GM12878 (cell line): ENCODE measurements at regions not wholly inside any gene's neighbourhood (a gene's known extent, or its start where the extent isn't known, plus 50 kb on each side); places are given as distances from the start of the nearest gene placed in this dataset.

ENCODE experiments used
- ATAC-seq: fragments of 200-7000 bp; cut with Tn5 transposase; 3 replicates; pipeline ENCODE4 v1.9.1; 2020; ENCODE audit warnings: mild to moderate bottlenecking, moderate library complexity
- BruUV-seq: library from RNA; stranded (reverse); fragments of 400-500 nt; replicated peaks from 2 replicates; lab custom pipeline; 2021; lab: Mats Ljungman, UMichigan
- CTCF ChIA-PET: fragments of 300-600 bp; sonication (Branson Sonifier 250); formaldehyde crosslinking; extraction: SDS; loops from one replicate; lab custom pipeline; 2021; ENCODE audit warnings: inconsistent platforms; lab: Yijun Ruan, JAX
- POLR2A ChIA-PET: fragments of 350-600 bp; formaldehyde crosslinking; extraction: SDS; loops from one replicate; lab custom pipeline; 2021; ENCODE audit warnings: inconsistent platforms; lab: Charles Lee
- RAD21 ChIA-PET: fragments of 300-600 bp; sonication (Branson Sonifier 250); formaldehyde crosslinking; loops from one replicate; lab custom pipeline; 2023; ENCODE audit warnings: antibody characterized with exemption; ENCODE audit not compliant: unreplicated experiment; lab: Charles Lee
- SMC1A ChIA-PET: fragments of 300-600 bp; sonication (Branson Sonifier 250); formaldehyde crosslinking; loops from one replicate; lab custom pipeline; 2023; ENCODE audit not compliant: unreplicated experiment, uncharacterized antibody; lab: Charles Lee
- DNase-seq: peaks from one replicate; pipeline ENCODE4 v3.0.0-alpha.2; 2011; ENCODE audit warnings: low read depth, low spot score
- FAIRE-seq: peaks from 3 replicates; lab custom pipeline; 2011; peaks lifted over from hg19 to GRCh38; lab: Jason Lieb, UNC
- H2AFZ ChIP-seq: 2 replicates; pipeline ENCODE4 v1.6.0; 2011; ENCODE audit warnings: low read depth, low read length, control low read depth; ENCODE audit not compliant: control insufficient read depth
- H3K27ac ChIP-seq: 2 replicates; pipeline ENCODE4 v1.5.1; 2011; ENCODE audit warnings: control low read depth; ENCODE audit not compliant: control insufficient read depth, insufficient read depth
- H3K27me3 ChIP-seq, 2 experiments: replicated peaks in 1 of 2; 2 replicates each; pipeline versions ENCODE4 v1.6.0 to v1.6.1; 2011; ENCODE audit warnings: low read length in 1 of 2; ENCODE audit not compliant: control insufficient read depth in 2 of 2, insufficient read depth in 2 of 2
- H3K36me3 ChIP-seq, 2 experiments: 2 replicates each; pipeline ENCODE4 v1.5.1; 2011; ENCODE audit warnings: low read length in 1 of 2; ENCODE audit not compliant: control insufficient read depth in 2 of 2, insufficient read depth in 2 of 2
- H3K4me1 ChIP-seq: 2 replicates; pipeline ENCODE4 v1.6.1; 2011; ENCODE audit warnings: mild to moderate bottlenecking, low read length, moderate library complexity, mixed read lengths; ENCODE audit not compliant: control insufficient read depth, insufficient read depth
- H3K4me2 ChIP-seq: 2 replicates; pipeline ENCODE4 v1.6.0; 2011; ENCODE audit warnings: control low read depth; ENCODE audit not compliant: control insufficient read depth, insufficient read depth
- H3K4me3 ChIP-seq: fragments of 200-600 bp; sonication (generic); 2 replicates; pipeline ENCODE4 v1.5.1; 2016
- H3K79me2 ChIP-seq: 2 replicates; pipeline ENCODE4 v1.6.0; 2011; ENCODE audit warnings: low read length; ENCODE audit not compliant: control insufficient read depth, insufficient read depth
- H3K9ac ChIP-seq: 2 replicates; pipeline ENCODE4 v1.8.0; 2011; ENCODE audit warnings: low read length, control low read depth, mixed read lengths; ENCODE audit not compliant: control insufficient read depth, insufficient read depth
- H3K9me3 ChIP-seq: replicated peaks from 3 replicates; pipeline ENCODE4 v1.5.1; 2011; ENCODE audit warnings: mild to moderate bottlenecking, low read length; ENCODE audit not compliant: control insufficient read depth, insufficient read depth
- H4K20me1 ChIP-seq: 2 replicates; pipeline ENCODE4 v1.6.0; 2011; ENCODE audit not compliant: control insufficient read depth, insufficient read depth
- CHD1 ChIP-seq: IDR thresholded peaks from 2 replicates; pipeline ENCODE4 v1.6.1; 2012; ENCODE audit warnings: low read depth, low read length, improper control_type of control experiment
- CREB1 ChIP-seq: IDR thresholded peaks from 2 replicates; pipeline ENCODE4 v1.6.1; 2012; ENCODE audit warnings: low read depth, mild to moderate bottlenecking, inconsistent platforms
- ELK1 ChIP-seq: IDR thresholded peaks from 2 replicates; pipeline ENCODE4 v1.6.1; 2012; ENCODE audit warnings: low read depth, low read length, improper control_type of control experiment
- ETV6 ChIP-seq, 2 experiments: fragments of 450-650 bp in 1 of 2; IDR thresholded peaks in 1 of 2; conservative IDR thresholded peaks in 1 of 2; 2 replicates each; pipeline ENCODE4 v1.6.1; 2014; ENCODE audit warnings: antibody characterized with exemption in 1 of 2, borderline replicate concordance in 1 of 2, low read depth in 1 of 2, mild to moderate bottlenecking in 1 of 2, moderate library complexity in 1 of 2
- HDAC6 ChIP-seq: fragments of 200-600 bp; sonication (generic); IDR thresholded peaks from one replicate; pipeline ENCODE4 v1.8.0; 2017; ENCODE audit warnings: antibody characterized with exemption; ENCODE audit not compliant: unreplicated experiment
- MYC ChIP-seq: IDR thresholded peaks from 2 replicates; pipeline ENCODE4 v1.6.1; 2011; ENCODE audit warnings: mild to moderate bottlenecking, low read length, moderate library complexity, inconsistent platforms; ENCODE audit not compliant: insufficient read depth, insufficient replicate concordance, insufficient read length, severe bottlenecking
- POLR2A ChIP-seq: IDR thresholded peaks from 2 replicates; pipeline ENCODE4 v1.6.1; 2011; ENCODE audit warnings: low read depth, mild to moderate bottlenecking, low read length
- POLR2AphosphoS5 ChIP-seq: IDR thresholded peaks from 2 replicates; pipeline ENCODE4 v1.6.1; 2011; ENCODE audit warnings: mild to moderate bottlenecking, low read length, inconsistent platforms
- RB1 ChIP-seq: fragments of 450-650 bp; formaldehyde crosslinking; IDR thresholded peaks from 2 replicates; pipeline ENCODE4 v1.6.1; 2017; ENCODE audit warnings: mild to moderate bottlenecking, borderline replicate concordance
- RUNX3 ChIP-seq: IDR thresholded peaks from 2 replicates; pipeline ENCODE4 v1.6.1; 2012; ENCODE audit warnings: low read length, inconsistent platforms
- SREBF1 ChIP-seq: IDR thresholded peaks from 2 replicates; pipeline ENCODE4 v1.6.1; 2012; ENCODE audit warnings: mild to moderate bottlenecking, low read length
- TCF12 ChIP-seq: IDR thresholded peaks from 2 replicates; pipeline ENCODE4 v1.6.1; 2011; ENCODE audit warnings: low read depth, mild to moderate bottlenecking, low read length
- YBX1 ChIP-seq: fragments of 450-650 bp; IDR thresholded peaks from 2 replicates; pipeline ENCODE4 v1.6.1; 2016; ENCODE audit warnings: antibody characterized with exemption
- ZBTB33 ChIP-seq: fragments of 450-650 bp; IDR thresholded peaks from 2 replicates; pipeline ENCODE4 v1.6.1; 2017; ENCODE audit warnings: mild to moderate bottlenecking
- ZNF687 ChIP-seq: fragments of 450-650 bp; IDR thresholded peaks from 2 replicates; pipeline ENCODE4 v1.6.1; 2017; ENCODE audit warnings: mild to moderate bottlenecking, moderate library complexity
- ZSCAN29 ChIP-seq: fragments of 450-650 bp; IDR thresholded peaks from 2 replicates; pipeline ENCODE4 v1.6.1; 2017; ENCODE audit warnings: mild to moderate bottlenecking, moderate library complexity
- WGBS: methylation state at CpG from one replicate; pipeline ENCODE4 v1.1.6; 2016; ENCODE audit warnings: low lambda C conversion rate; ENCODE audit not compliant: insufficient replicate concordance, insufficient coverage; ENCODE audit errors: missing lambda C conversion rate; 5-methylcytosine and 5-hydroxymethylcytosine counted together
- in situ Hi-C: fragments of 300-500 bp; cut with MboI; formaldehyde crosslinking; loops from 9 replicates; pipeline ENCODE4 v1.14.3; 2018; ENCODE audit warnings: mixed read lengths
- intact Hi-C: fragments of 100-400 bp; cut with micrococcal nuclease; formaldehyde crosslinking; loops from one replicate; pipeline ENCODE4 v1.14.2; 2022; ENCODE audit not compliant: unreplicated experiment

- WGBS = 27% methylated on average over 6 of the region's 6 CpGs
- ChIA-PET RAD21 (interaction anchor here (1.2 kb wide), 1 partner anchor 441 kb away, joined by 3 read pairs; no protein-coding TSS in a partner anchor), SMC1A (interaction anchor here (1.7 kb wide), 1 partner anchor 75 kb away, joined by 3 read pairs; no protein-coding TSS in a partner anchor), POLR2A (no interaction called here), CTCF (interaction anchor here (1.0 to 1.7 kb wide), 2 partner anchors 26 to 86 kb away, joined by 3 to 4 read pairs; no protein-coding TSS in a partner anchor)
- BruUV-seq = no TSS peak
- no peak overlapping the region for H3K27ac ChIP-seq
- no peak overlapping the region for H2AFZ ChIP-seq
- no peaks in the 10 kb centered on the region; a peak in 1 of 4 replicates for H3K27me3 ChIP-seq
- TF ChIP-seq ZBTB33 (no peak), RUNX3 (no peak), MYC (no peak), POLR2A (no peak), ZNF687 (no peak), POLR2AphosphoS5 (no peak), TCF12 (no peak), CHD1 (no peak), SREBF1 (no peak), ETV6 (conservative IDR thresholded peaks at IDR 0.05 in 1 of 2, IDR thresholded peaks at IDR 0.05 in 1 of 2; ENCODE audit: borderline replicate concordance in 1 of 2, low read depth in 1 of 2) (no peak), YBX1 (no peak), CREB1 (no peak), ZSCAN29 (no peak), RB1 (no peak), ELK1 (no peak), HDAC6 (no peak)
- ATAC-seq (no peak), FAIRE-seq (no peak), DNase-seq (no peak)
- in situ Hi-C loops (no loop called here), intact Hi-C loops (no loop called here)
- no peaks in the 10 kb centered on the region for H3K4me1 ChIP-seq
- H3K4me3 ChIP-seq = no peak overlapping the region
- no peaks in the 10 kb centered on the region for H3K9me3 ChIP-seq
- H4K20me1 ChIP-seq = no peaks in the 10 kb centered on the region
- H3K79me2 ChIP-seq = no peaks in the 10 kb centered on the region
- H3K4me2 ChIP-seq = no peak overlapping the region
- H3K36me3 ChIP-seq = no peaks in the 10 kb centered on the region
- H3K9ac ChIP-seq = no peak overlapping the region
Measured at GRCh38 chr4:38233727-38234480, 273.7 kb downstream of the PTTG2 start.
